HG03280 (cell line): ENCODE measurements at regions not wholly inside any gene's neighbourhood (a gene's known extent, or its start where the extent isn't known, plus 50 kb on each side); places are given as distances from the start of the nearest gene placed in this dataset.

Source experiments
- ATAC-seq: cut with Tn5 transposase; IDR thresholded peaks from one replicate; pipeline ENCODE4 v1.9.1; 2021; ENCODE audit warnings: mild to moderate bottlenecking, moderate library complexity; ENCODE audit not compliant: unreplicated experiment

DNA sequence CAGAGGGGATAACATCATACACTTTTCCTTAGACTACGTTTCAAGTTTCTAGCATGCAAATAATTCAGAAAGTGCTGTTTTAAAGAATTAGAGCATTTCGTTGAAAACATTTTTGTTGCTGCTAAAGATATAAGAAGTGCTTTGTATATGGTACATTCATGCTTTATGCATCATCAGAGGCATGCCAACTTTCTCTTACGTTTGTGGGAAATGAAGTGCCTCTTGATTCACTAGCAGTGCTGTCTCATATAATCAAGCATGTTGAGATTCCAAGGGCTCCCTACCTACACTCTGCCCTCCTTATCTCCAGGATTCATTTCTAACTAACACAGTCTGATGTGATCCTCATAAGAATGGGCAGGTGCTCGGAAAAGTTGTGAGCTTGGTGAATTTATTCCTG is 748.6 kb upstream of the DDX18 start:
- no peak for ATAC-seq

DNA sequence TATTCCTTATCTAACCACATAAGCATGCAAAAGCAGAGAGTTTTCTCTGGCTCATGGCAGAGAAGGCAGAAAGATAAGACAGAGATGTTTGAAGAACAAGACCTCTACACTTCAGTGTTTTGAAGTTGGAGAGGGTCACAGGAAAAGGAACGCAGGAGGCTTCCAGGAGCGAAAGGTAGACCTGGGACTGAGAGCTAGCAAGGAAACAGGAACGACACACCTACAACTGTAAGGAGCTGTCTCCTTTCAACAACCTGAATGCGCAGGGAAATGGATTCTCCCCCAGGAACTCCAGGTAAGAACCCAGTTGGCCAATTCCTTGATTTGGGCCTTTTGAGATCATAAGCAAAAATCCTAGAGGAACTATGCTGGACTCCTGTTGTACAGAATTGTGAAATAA is 746.6 kb upstream of the DDX18 start:
- ATAC-seq = no peak

DNA sequence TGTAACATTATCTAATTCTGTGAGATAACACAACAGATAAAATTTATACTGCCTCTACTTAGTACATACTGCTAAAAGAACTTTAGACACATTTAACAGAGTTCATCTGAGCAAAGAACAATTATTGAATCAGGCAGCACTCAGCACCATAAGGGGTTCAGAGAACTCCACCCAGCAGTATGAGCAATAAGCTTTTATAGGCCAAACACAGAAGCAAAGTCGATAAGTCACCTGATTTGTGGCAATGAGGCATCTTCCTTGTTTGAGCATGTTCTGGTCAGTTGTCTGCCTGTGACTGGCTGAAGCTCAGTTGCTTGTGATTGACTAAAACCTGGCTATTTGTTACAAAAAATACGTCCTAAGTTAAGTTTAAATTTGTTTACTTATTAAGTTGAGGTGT is 746.1 kb upstream of the DDX18 start:
- no peak for ATAC-seq

DNA sequence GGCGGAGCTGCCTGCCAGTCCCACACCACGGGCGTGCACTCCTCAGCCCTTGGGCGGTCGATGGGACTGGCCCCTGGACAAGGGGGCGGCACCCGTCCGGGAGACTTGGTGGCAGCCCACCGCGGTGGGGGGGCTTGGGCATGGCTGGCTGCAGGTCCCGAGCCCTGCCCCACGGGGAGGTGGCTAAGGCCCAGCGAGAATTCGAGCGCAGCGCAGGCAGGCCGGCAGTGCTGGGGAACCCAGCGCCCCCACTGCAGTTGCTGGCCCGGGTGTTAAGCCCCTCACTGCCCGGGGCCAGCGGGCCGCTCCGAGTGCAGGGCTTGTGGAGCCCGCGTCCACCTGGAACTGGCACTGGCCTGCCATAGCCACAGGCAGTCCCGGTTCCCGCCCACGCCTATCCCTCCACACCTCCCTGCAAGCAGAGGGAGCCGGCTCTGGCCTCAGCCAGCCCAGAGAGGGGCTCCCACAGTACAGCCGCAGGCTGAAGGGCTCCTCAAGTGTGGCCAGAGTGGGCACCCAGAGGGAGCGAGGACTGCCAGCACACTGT is 742.9 kb upstream of the DDX18 start:
- ATAC-seq = no peak

DNA sequence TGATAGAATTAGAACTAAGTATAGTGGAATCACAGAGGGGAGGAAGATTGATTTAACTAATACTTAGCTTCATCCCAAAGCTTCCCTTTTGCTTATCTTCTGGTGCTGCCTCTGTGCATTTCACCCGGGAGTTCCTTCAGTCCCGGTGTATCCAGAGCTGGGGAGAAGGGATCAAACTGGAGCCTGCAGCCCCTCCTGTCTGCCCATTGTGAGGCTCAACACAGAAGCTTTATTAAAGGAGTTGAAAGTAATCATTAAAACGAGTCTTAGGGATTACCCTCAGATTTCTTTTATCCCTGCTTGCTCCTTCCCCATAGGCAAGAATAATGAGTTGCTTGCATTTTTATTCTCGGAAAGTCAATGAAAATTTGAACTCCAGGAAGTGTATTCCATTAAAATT is 739.7 kb upstream of the DDX18 start:
- ATAC-seq = no peak

DNA sequence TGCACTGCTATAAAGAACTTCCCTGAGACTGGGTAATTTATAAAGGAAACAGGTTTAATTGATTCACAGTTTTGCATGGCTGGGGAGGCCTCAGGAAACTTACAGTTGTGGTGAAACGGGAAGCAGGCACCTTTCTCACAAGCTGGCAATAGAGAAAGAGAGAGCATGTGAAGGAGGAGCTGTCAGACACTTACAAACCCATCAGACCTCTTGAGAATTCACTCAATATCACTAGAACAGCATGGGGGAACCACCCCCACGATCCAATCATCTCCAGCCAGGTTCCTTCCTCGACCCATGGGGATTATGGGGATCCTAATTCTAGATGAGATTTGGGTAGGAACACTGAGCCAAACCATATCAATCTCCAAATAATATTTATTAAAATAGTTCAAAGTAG is 729.2 kb upstream of the DDX18 start:
- ATAC-seq = no peak

DNA sequence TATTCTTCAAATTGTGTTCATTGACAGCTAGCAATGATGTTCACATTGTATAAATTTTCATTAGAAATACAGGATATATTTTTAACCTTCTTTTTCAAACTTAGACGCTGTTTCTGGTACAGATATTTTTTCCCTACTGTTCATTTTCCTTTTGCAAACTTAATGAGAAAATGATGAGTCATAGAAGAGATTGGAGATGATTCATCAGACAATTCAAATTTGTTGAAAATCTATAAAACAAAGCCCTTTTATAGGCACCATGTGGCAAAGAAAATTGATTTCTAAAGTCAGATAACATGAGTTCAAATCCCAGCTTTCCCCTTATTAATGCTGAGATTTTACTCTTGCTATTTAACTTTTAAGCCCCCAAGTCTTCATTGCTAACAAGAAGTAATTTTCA is 728.8 kb upstream of the DDX18 start:
- ATAC-seq = no peak

DNA sequence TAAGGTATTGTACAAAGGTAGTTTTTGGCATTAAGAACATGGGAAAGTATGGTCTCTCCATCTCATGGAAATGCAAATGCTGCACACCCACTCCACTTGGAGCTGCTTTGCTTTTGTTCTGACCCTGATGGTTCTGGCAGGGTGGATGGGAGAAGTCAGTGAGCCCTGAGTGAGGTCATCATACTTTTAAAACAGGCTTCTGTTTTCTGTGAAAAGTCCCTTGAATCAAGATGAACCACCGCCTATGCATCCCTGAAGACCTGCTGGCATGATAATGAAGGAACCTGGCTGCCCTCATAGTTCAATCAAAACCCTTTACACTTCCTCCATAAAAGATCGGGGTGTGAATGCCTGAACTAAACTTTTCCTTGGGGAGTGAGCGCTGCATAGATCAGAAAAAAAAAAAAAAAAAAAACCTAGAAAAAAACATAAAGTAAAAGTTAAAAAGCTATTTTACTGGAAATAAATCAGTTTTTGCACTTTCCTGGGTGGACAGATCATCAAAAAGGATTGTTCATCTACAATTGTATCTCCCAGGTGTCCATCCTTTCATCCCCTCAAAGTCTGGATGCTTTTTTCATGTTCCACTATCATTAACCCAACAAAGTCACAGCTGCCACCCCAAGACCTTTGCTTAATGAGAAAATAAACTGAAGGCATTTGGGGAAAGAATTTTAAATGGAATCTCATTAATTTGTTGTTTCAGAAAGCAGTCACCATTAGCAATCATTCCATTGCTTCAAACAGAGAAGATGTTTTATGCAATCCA is 728.1 kb upstream of the DDX18 start:
- ATAC-seq = no peak

DNA sequence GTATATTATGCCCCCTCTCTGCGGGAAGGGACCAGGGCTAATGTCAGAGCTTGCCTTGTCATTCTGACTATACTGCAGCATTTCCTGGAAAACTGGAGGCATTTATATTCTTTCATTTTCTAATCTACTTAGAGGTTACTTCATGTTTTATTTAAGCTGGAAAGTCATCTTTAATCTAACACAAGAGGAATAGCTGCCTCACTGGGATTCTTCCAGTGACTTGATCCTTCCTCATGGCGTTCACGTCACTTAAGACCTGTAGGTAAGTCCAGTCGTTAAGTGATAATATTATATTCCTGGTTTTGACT is 727.6 kb upstream of the DDX18 start:
- no peak for ATAC-seq

DNA sequence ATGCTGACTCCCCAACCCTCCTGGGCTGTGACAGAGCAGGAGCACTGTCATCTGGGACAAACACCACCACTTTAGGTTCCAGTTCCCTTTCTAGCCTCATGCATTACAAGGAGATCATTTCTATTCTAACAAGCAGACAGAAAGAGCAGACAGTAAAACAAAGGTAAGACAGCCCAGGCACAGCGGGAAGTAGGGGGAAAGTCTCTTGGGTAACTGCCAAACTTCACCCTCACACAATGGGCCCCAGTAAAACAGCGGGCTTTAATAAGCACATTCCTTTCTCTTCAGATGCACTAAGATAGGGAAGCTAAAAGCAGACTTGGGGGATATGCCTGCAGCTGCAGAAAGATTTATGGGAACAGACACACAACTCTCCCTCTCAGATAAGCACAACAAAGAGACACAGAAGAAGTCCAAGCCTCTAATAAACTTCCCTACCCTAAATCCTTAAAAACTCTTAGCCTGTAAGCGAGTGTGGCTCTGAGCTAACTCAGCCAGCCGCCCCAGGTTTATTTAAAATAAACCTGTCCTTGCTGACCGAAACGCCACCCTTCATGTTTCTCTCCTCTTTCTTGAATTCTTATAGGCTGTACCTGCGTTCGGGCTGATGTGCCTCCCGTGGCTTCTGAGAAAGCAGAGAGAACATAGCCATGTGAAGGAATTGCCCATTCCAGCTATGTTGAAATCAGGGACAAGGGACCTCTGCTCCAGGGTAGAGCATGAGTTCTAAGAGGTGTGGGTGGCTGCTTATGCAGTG is 726.8 kb upstream of the DDX18 start:
- ATAC-seq = no peak

DNA sequence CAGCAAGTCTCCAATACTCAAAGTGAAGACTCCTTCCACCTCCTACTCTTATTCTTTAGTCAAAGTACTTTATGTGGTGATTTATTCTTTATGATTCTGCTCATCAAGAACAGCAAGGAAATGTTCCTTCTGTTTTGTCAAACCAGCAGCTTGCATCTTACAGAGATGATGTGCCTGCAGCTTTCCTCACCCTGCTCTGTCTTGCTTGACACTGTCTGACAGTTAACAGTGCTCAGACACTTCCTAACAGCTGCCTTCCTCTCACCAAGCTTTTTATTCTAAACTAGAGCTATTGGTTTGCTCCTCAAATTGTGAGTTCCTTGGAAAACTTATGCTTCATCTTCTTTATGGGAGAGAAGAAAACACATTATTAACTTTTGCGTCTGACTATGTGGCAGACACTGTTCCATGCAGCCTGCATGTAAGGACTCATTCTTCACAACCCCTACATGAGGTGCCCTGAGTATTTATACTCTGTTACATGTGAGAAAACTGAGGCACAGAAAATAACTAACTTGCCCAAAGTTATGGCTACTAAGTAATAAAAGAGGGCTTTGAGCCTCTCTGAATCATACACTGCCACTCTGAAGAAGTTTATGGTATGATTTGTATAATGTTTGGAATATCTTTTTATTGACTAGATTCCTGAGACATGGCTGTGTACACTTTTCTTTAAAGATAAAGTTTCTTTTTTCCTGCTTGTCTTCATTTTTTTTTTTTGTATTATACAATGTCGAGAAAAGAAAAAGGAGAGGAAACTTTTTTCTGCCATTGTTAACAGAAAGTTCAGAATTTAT is 723.3 kb upstream of the DDX18 start:
- ATAC-seq = no peak

DNA sequence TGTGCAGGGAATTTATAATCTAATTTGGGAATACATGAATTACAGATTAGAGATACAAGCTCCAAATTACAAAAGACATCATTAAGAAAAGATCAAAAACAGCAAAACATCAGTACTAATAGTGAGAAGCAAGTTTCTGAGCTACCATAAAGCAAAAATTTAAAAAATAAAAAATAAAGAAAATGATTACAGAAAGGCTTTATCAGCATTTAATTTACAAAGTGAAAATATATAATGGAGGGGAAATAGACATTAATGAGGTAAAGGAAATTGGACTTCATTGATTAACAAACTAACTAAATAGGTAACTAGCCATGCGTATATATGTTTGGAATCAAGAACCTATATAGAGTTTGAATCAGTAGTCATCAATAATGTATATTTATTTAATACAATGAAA is 712.9 kb upstream of the DDX18 start:
- no peak for ATAC-seq

DNA sequence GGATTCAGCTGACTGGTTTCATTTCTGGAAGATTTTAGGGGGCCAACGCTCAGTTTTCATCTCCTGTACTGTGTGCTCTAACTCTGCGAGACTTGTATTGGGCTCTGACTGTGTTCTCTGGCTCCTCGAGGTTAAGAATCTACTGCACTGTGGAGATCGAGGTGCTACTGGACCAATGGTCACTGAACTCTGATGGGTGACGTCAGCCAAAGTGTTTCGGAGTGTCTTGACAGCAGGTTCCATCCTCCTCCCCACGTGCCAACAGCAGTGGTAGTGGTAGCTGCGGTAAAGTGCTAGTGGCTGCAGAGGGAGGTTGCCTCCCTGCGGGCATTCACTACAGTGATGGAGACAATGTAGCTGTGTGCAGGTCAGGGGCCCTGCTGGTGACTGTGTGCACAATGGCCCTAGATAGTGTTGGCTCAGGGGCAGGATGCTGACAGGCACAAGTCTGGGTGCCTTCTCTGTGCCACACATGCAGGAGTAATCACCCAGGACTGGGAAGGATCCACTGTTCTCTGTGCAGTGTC is 705.7 kb upstream of the DDX18 start:
- ATAC-seq = no peak

DNA sequence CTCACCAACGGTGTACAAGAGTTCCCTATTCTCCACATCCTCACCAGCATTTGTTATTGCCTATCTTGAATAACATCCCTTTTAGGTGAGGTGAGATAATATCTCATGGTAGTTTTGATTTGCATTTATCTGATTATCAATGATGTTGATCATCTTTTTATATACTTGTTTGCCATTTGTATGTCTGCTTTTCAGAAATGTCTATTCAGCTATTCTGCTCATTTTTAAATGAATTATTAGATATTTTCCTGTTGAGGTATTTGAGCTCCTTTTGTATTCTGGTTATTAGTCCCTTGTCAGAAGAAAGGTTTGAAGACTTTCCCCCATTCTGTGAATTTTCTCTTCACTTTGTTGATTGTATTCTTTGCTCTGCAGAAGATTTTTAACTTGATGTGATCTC is 695.5 kb upstream of the DDX18 start:
- no peak for ATAC-seq

DNA sequence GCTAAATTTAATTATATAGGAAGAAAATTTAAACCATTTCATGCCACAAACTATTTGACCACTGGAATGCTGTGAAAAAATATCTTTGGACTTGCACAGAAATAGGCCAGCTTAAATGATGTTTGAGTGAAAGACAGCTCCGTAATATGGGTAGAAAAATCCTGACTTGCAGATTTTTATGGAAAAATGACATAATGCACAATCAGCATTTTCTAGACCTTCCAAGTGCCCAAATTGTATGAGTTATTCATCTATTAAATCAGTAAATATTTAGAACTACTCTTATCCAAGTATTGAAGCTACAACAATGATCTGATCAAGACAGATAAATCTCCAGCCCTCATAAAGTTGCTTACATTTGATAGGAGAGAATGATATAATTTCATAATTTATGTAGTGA is 691.1 kb upstream of the DDX18 start:
- no peak for ATAC-seq

DNA sequence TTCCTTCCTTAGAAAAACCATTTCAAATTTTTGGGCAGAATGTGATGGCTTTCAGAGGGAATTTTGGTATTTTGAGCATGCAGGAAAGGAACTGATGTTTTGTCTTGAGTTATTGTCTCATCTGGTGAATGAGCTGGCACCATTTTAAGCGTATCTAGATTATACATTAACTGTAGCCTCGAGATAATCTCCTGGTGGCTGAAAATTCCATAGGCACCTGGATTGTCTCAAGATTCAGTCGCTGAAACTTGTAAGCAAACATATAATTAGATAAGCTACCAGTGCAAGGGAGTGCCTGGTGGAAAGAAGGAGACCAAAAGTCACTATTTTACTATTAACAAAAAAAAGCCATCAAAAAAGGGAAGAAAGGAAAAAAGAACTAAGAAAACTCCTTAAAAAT is 687.8 kb upstream of the DDX18 start:
- ATAC-seq = no peak

DNA sequence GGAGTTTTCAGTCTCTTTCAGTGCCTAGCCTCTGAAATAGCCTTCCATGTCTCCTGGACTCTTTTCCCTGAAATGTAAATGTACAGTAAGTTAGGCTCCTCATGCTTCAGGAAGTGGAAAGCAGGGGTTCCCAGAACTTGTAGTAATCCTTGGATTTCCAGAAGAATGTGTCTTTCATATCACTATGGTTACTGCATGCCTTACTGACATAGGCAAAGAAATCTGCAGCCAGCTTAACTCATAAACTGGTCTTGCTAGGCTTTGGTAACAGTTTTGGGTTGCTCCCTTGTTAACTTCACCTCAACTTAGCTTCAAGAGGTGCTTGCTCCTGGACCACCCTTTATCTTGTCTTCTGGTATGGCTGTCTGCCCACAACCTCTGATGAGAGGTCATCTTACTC is 686.8 kb upstream of the DDX18 start:
- no peak for ATAC-seq

DNA sequence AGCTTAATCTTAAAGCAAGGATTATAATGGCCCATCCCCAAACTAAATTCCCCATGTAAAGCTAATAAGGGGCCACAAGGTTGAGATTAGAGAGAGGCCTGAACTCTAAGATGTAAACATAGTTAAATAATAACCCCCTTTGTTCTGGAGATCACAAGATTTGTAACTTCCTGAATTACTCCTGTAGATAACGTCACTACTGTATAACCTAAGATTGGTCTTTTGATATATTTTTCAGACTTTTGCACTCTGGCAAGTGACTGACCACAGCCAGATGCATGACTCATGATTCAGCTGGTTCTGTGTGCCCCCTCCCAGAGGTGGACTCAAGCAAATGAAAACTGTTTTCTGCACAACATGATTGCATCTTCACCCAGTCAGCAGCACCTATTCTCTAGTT is 686.0 kb upstream of the DDX18 start:
- ATAC-seq = no peak

DNA sequence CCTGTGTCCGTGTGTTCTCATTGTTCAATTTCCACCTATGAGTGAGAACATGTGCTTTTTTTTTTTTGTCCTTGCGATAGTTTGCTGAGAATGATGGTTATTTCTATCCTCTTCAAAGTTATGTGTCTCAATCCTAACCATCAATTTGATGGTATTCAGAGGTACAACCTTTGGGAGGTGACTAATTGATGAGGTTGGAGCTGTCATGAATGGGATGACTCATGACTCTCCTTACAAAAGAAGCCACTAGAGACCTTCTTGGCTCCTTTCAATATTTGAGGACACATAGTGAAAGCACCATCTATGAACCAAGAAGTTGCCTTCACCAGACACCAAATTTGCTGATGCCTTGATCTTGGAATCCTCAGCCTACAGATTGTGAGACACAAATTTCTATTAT is 677.1 kb upstream of the DDX18 start:
- no peak for ATAC-seq

DNA sequence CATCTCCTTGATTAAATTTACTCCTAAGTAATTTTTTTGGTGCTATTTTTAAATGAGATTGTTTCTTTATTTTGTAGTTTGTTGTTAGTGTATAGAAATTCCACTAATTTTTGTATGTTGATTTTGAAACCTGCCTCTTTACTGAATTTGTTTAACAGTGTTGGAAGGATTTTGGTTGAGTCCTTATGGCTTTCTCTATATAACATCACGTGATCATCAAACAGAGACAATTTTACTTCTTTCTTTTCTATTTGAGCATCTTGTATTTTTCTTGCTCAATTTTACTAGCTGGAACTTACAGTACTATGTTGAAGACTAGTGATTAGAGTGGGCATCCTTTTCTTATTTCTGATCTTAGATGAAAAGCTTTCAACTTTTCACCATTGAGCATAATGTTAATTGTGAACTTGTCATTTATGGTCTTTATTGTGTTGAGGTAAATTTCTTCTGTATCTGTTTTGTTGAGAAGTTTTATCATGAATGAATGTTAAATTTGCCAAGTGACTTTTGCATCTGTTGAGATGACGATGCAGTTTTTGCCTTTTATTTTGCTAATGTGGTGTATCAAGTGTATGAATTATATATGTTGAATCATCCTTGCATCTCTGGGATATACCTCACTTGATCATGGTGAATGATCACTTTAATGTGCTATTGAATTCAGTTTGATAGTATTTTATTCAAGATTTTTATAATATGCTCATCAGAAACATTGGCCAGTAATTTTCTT is 645.3 kb upstream of the DDX18 start:
- ATAC-seq = no peak

DNA sequence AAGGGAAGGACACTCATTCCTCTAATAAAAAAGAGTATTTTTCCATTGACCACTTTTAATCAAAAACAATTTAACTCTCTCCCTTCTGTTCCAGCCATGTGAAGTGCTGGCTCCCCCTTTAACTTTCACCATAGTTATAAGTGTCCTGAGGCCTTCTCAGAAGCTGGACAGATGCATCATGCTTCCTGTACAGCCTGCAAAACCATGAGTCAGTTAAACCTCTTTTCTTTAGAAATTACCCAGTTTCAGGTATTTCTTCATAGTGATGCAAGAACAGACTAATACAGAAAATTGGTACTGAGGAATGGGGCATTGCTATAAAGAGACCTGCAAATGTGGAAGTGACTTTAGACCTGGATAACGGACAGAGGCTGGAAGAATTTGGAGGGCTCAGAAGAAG is 643.6 kb upstream of the DDX18 start:
- ATAC-seq = no peak
